GM12865 (cell line): ENCODE measurements at regions not wholly inside any gene's neighbourhood (a gene's known extent, or its start where the extent isn't known, plus 50 kb on each side); places are given as distances from the start of the nearest gene placed in this dataset.

Experiments used
- DNase-seq: peaks from one replicate; pipeline ENCODE4 v3.0.0; 2010; ENCODE audit warnings: low read depth
- H3K4me3 ChIP-seq: 2 replicates; pipeline ENCODE4 v1.5.1; 2011; ENCODE audit warnings: mild to moderate bottlenecking, low read depth, low read length, control low read depth
- TF ChIP-seq, protein P1 (sequence below): IDR thresholded peaks from 2 replicates; pipeline ENCODE4 v1.5.1; 2011; ENCODE audit warnings: low read length, control low read depth, low read depth, inconsistent platforms; ENCODE audit not compliant: insufficient read depth; ENCODE audit errors: missing control alignments

DNA sequence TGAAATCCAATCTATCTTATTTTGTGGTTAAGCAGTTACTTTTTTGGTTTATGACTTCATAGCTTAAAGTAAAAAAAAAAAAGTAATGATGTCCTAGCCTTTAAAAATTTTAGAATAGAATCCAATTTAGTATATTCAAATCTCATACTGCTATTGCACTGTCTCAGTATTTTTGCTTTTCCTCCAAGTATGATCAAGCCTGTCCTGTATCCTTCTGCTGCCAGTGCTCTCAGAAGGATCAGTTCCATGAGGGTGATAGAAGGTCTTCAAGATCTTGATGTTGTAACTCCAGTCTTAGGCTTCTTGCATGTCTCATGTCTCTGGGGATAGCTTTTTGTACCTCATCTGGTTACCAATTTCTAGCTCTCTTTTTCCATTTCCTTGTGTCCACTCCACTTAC, 324.2 kb upstream of the FAR2 start:
- no peak overlapping the region for H3K4me3 ChIP-seq
- TF ChIP-seq, protein P1, sequence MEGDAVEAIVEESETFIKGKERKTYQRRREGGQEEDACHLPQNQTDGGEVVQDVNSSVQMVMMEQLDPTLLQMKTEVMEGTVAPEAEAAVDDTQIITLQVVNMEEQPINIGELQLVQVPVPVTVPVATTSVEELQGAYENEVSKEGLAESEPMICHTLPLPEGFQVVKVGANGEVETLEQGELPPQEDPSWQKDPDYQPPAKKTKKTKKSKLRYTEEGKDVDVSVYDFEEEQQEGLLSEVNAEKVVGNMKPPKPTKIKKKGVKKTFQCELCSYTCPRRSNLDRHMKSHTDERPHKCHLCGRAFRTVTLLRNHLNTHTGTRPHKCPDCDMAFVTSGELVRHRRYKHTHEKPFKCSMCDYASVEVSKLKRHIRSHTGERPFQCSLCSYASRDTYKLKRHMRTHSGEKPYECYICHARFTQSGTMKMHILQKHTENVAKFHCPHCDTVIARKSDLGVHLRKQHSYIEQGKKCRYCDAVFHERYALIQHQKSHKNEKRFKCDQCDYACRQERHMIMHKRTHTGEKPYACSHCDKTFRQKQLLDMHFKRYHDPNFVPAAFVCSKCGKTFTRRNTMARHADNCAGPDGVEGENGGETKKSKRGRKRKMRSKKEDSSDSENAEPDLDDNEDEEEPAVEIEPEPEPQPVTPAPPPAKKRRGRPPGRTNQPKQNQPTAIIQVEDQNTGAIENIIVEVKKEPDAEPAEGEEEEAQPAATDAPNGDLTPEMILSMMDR = no peak
- DNase-seq = no peak

DNA sequence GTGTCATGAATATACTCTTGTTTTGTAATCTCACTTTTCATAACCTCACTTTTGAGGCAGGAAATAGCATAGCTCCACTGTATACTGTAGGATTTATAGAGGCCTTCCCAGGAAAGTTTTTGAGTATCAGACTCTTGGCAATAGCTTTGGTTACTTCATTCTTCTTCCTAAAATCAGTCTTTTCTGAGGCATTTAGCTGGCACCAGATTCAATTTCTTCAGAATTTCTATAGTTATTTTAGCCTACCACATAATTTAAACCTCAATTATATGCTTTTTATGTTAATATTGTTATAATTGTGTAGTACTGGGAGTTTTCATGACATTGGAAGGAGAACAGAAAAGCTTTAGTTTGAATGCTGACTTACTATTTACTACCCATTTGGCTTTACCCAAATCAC, 322.3 kb upstream of the FAR2 start:
- TF ChIP-seq, protein P1 = no peak
- H3K4me3 ChIP-seq = no peak overlapping the region
- DNase-seq = no peak

DNA sequence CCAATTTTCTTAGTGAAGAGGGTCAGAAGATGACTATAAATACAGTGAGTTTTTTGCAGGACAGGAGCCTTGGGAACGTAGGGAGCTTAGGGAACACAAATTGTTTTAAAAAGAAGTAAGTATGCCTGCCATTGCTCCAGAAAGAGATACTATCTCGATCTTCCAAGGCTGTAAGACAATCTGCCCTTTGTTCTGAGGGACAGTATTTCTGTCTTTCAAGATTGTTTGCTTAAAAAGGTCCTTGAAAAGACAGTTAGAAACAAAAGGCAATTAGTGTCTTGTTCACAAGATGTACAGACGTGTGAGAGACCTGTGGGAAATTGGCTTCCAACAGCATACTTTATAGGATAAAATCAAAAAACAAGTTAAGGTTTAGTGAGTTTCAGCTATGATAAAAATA, 321.2 kb upstream of the FAR2 start:
- H3K4me3 ChIP-seq = no peak overlapping the region
- TF ChIP-seq, protein P1 = no peak
- no peak for DNase-seq

DNA sequence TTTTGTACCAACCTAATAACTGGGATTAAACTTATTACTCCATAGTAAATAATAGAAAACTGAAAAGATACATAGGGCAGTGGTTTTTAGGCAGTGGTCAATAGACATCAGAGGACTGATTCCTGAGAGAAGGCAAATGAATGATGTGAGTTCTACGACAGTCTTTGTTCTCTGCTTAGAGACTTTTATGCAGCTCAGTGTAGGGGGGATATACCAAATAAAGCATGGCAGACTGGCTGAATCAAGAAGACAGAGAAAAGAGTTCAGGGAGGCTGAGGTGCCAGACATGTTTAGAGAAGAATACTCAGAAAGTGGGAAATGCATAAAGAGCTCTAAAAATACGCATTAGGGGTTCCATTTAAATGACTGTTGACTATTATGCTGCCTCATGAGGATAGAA, 320.8 kb upstream of the FAR2 start:
- no peak for DNase-seq
- TF ChIP-seq, protein P1 = no peak
- no peak overlapping the region for H3K4me3 ChIP-seq

DNA sequence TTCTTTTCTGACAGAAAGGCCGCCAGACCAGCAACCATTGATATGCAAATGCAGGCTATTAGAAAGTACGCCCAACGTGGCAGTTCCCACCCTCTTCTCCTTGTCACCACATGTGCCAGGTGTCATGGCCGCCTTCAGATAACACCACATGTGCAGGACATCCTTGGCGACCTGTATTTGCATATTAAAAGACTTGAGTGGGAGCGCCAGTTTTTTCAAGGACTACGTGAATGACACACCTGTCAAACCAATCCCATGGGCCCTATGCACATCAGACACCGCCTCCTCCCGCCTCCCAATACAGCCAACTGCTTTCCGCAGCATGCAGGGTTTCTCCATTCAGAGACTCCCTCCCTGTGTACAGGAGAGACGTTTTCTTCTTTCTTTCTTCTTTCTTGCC, 318.6 kb upstream of the FAR2 start:
- H3K4me3 ChIP-seq = no peak overlapping the region
- TF ChIP-seq, protein P1 = no peak
- no peak for DNase-seq

DNA sequence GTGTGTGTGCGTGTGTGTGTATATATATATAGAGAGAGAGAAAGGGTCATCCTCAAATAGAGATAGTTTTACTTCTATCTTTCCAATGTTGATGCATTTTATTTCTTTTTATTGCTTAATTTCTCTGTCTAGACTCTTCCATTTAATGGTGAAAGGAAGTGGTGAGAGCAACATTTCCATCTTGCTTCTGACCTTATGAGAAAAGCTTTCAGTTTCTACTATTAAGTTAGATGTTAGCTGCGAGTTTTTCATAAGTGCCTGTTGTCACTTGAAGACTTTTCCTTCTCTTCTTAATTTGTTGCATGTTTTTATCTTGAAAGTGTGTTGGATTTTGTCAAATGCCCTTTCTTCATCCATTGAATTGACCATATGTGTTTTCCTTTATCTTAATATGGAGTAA, 304.4 kb upstream of the FAR2 start:
- TF ChIP-seq, protein P1 = no peak
- no peak for DNase-seq
- H3K4me3 ChIP-seq = no peak overlapping the region

DNA sequence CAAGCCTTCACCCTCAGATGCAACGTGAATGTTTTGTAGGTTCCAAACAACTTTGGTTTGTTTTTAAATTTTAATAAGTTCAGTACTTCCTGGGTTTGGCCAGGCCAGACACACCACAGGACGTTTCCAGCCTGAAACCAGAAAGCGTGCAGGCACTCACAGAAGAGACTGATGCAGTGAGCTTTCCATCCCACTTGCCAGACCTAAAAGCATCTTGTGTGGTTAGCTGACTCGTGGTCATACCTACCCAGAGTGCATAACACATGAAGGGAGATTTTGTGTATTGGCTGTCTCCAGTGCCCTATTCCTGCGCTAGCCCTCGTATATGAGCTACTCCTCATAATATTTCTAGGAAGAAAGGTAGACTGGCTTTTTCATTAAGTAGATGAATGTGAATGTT, 297.3 kb upstream of the FAR2 start:
- DNase-seq = peak; percentile 19
- TF ChIP-seq, protein P1 = no peak
- H3K4me3 ChIP-seq = no peak overlapping the region
